ENCODE measurements at regions not wholly inside any gene's neighbourhood (a gene's known extent, or its start where the extent isn't known, plus 50 kb on each side); places are given as distances from the start of the nearest gene placed in this dataset.

DNA sequence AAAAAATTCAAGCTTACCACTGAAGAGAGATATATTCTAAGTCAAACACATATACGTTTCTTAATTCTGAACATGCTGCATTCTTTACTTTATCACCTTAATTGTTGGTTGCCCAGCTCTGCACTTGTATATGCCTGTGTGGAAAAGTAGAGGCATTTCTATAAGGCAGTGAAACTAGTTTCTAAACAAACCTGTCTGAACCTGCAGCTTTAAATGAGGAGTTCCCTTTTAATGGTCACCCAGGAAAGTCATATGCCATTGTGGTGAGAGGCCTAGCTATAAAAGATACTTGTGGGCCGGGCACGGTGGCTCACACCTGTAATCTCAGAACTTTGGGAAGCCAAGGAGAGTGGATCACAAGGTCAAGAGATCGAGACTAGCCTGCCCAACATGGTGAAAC lies 147.4 kb upstream of the RXFP1 start:
- Histone ChIP-seq H3K36me3 (ENCODE audit: control insufficient read depth in 2 of 2, insufficient read depth in 2 of 2, low read length in 1 of 2) (no peaks in the 10 kb centered on the region), H3K9ac (ENCODE audit: control insufficient read depth, insufficient read depth, low read length) (no peak overlapping the region), H4K20me1 (ENCODE audit: control insufficient read depth, insufficient read depth) (no peaks in the 10 kb centered on the region), H3K27me3 (replicated peaks in 1 of 2; ENCODE audit: control insufficient read depth in 2 of 2, insufficient read depth in 2 of 2, low read length in 1 of 2) (no peaks in the 10 kb centered on the region), H3K4me3 (no peak overlapping the region), H3K27ac (ENCODE audit: control insufficient read depth, insufficient read depth) (no peak overlapping the region), H2AFZ (ENCODE audit: control insufficient read depth, low read depth, low read length) (no peak overlapping the region), H3K4me1 (ENCODE audit: control insufficient read depth, insufficient read depth, low read length) (no peaks in the 10 kb centered on the region), H3K79me2 (ENCODE audit: control insufficient read depth, insufficient read depth, low read length) (no peaks in the 10 kb centered on the region), H3K9me3 (replicated peaks; ENCODE audit: control insufficient read depth, insufficient read depth, low read length) (no peaks in the 10 kb centered on the region), H3K4me2 (ENCODE audit: control insufficient read depth, insufficient read depth) (no peak overlapping the region)
- FAIRE-seq = no peak
- DNase-seq (ENCODE audit: low read depth, low spot score) = no peak
- ChIA-PET POLR2A (no interaction called here), RAD21 (ENCODE audit: unreplicated experiment) (no interaction called here), CTCF (no interaction called here), SMC1A (ENCODE audit: uncharacterized antibody, unreplicated experiment) (no interaction called here)
- in situ Hi-C loops (cut with MboI) (no loop called here), intact Hi-C loops (cut with micrococcal nuclease; ENCODE audit: unreplicated experiment) (no loop called here)
- TF ChIP-seq ZNF274 (IDR thresholded peaks at IDR 0.05; ENCODE audit: insufficient read depth, insufficient read length) = no peak
- TF ChIP-seq ASH2L (IDR thresholded peaks at IDR 0.05; ENCODE audit: borderline replicate concordance, low read depth) = no peak
- TF ChIP-seq, protein P1, sequence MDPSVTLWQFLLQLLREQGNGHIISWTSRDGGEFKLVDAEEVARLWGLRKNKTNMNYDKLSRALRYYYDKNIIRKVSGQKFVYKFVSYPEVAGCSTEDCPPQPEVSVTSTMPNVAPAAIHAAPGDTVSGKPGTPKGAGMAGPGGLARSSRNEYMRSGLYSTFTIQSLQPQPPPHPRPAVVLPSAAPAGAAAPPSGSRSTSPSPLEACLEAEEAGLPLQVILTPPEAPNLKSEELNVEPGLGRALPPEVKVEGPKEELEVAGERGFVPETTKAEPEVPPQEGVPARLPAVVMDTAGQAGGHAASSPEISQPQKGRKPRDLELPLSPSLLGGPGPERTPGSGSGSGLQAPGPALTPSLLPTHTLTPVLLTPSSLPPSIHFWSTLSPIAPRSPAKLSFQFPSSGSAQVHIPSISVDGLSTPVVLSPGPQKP (IDR thresholded peaks at IDR 0.05; ENCODE audit: low read depth, low read length) = no peak
- no peak for TF ChIP-seq HDAC2 (IDR thresholded peaks at IDR 0.05)
- TF ChIP-seq, protein P2, sequence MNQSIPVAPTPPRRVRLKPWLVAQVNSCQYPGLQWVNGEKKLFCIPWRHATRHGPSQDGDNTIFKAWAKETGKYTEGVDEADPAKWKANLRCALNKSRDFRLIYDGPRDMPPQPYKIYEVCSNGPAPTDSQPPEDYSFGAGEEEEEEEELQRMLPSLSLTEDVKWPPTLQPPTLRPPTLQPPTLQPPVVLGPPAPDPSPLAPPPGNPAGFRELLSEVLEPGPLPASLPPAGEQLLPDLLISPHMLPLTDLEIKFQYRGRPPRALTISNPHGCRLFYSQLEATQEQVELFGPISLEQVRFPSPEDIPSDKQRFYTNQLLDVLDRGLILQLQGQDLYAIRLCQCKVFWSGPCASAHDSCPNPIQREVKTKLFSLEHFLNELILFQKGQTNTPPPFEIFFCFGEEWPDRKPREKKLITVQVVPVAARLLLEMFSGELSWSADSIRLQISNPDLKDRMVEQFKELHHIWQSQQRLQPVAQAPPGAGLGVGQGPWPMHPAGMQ (IDR thresholded peaks at IDR 0.05; ENCODE audit: borderline replicate concordance) = no peak
- TF ChIP-seq PML (IDR thresholded peaks at IDR 0.05; ENCODE audit: low read length) = no peak
- TF ChIP-seq RCOR1 (conservative IDR thresholded peaks at IDR 0.05; ENCODE audit: low read depth, low read length) = no peak
- TF ChIP-seq, protein P3, sequence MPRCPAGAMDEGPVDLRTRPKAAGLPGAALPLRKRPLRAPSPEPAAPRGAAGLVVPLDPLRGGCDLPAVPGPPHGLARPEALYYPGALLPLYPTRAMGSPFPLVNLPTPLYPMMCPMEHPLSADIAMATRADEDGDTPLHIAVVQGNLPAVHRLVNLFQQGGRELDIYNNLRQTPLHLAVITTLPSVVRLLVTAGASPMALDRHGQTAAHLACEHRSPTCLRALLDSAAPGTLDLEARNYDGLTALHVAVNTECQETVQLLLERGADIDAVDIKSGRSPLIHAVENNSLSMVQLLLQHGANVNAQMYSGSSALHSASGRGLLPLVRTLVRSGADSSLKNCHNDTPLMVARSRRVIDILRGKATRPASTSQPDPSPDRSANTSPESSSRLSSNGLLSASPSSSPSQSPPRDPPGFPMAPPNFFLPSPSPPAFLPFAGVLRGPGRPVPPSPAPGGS (IDR thresholded peaks at IDR 0.05; ENCODE audit: borderline replicate concordance, insufficient read depth, low read depth, low read length, poor library complexity, severe bottlenecking) = no peak
- TF ChIP-seq YY1 (IDR thresholded peaks at IDR 0.05; ENCODE audit: low read depth, low read length) = no peak
- no peak for TF ChIP-seq SMC3 (IDR thresholded peaks at IDR 0.05; ENCODE audit: borderline replicate concordance, low read length)
- TF ChIP-seq DPF2 (IDR thresholded peaks at IDR 0.05) = no peak
- TF ChIP-seq TAF1 (IDR thresholded peaks at IDR 0.05; ENCODE audit: borderline replicate concordance, low read depth, low read length) = no peak
- TF ChIP-seq REST (IDR thresholded peaks at IDR 0.05; ENCODE audit: low read depth, low read length) = no peak
- TF ChIP-seq KLF5 (IDR thresholded peaks at IDR 0.05; ENCODE audit: partially characterized antibody) = no peak
- no peak for TF ChIP-seq POLR2A (IDR thresholded peaks at IDR 0.05; ENCODE audit: low read depth, low read length)
- no peak for TF ChIP-seq FOXK2 (IDR thresholded peaks at IDR 0.05)
- no peak for TF ChIP-seq SIX5 (IDR thresholded peaks at IDR 0.05; ENCODE audit: low read depth, low read length, severe bottlenecking)
- no peak for TF ChIP-seq KAT2A (conservative IDR thresholded peaks at IDR 0.05; ENCODE audit: control insufficient read depth, low read depth, low read length)
- 11% methylated on average over 4 of the region's 4 CpGs for WGBS (ENCODE audit: insufficient coverage, insufficient replicate concordance, low lambda C conversion rate, missing lambda C conversion rate)
- no TSS peak for BruUV-seq (replicated peaks)
- no peak for ATAC-seq

Data from GM12878 (cell line).